ENCODE measurements at regions not wholly inside any gene's neighbourhood (a gene's known extent, or its start where the extent isn't known, plus 50 kb on each side); places are given as distances from the start of the nearest gene placed in this dataset.

GRCh38 chr1:182279724-182280503 lies 111.7 kb downstream of the GLUL start (continued):
- 0 out of 2 replicates have a peak, but pooled peaks have one; percentile 64 for TF ChIP-seq AHDC1 (CRISPR knock-in tag; IDR thresholded peaks at IDR 0.05; ENCODE audit: borderline replicate concordance)
- TF ChIP-seq ZNF850 (CRISPR knock-in tag; conservative IDR thresholded peaks at IDR 0.05), result no peak
- TF ChIP-seq PLRG1 (conservative IDR thresholded peaks at IDR 0.05), result no peak
- TF ChIP-seq SP4 (CRISPR knock-in tag; IDR thresholded peaks at IDR 0.05), result no peak
- peak; percentile 43; the same call in 1 of the 2 replicates for TF ChIP-seq ZNF362 (CRISPR knock-in tag; IDR thresholded peaks at IDR 0.05; ENCODE audit: borderline replicate concordance)
- no peak for TF ChIP-seq THAP8 (CRISPR knock-in tag; IDR thresholded peaks at IDR 0.05; ENCODE audit: borderline replicate concordance)
- peak; percentile 31; the same call in 1 of the 2 replicates for TF ChIP-seq NCOA2 (CRISPR knock-in tag; IDR thresholded peaks at IDR 0.05)
- no peak for TF ChIP-seq ARHGAP35 (CRISPR knock-in tag; IDR thresholded peaks at IDR 0.05; ENCODE audit: borderline replicate concordance)
- no peak for TF ChIP-seq SRY (CRISPR knock-in tag; IDR thresholded peaks at IDR 0.05)
- peak; percentile 30; the same call in 1 of the 2 replicates for TF ChIP-seq BCL6 (CRISPR knock-in tag; IDR thresholded peaks at IDR 0.05)
- peak; percentile 92; the same call in 1 of the 2 replicates for TF ChIP-seq TFAP4 (IDR thresholded peaks at IDR 0.05; ENCODE audit: borderline replicate concordance, low read depth)
- TF ChIP-seq NFE2L1 (CRISPR knock-in tag; IDR thresholded peaks at IDR 0.05; ENCODE audit: borderline replicate concordance), result no peak
- no peak for TF ChIP-seq HOXA5 (CRISPR knock-in tag; IDR thresholded peaks at IDR 0.05)
- TF ChIP-seq MLX (CRISPR knock-in tag; IDR thresholded peaks at IDR 0.05), result 0 out of 2 replicates have a peak, but pooled peaks have one; percentile 26
- no peak for TF ChIP-seq DZIP1 (CRISPR knock-in tag; IDR thresholded peaks at IDR 0.05)
- peak; percentile 17; the same call in 1 of the 2 replicates for TF ChIP-seq THAP11 (CRISPR knock-in tag; IDR thresholded peaks at IDR 0.05)
- TF ChIP-seq MBD4 (IDR thresholded peaks at IDR 0.05; ENCODE audit: borderline replicate concordance, low read length), result no peak
- TF ChIP-seq AKAP8 (CRISPR knock-in tag; IDR thresholded peaks at IDR 0.05), result no peak
